ENCODE measurements at regions not wholly inside any gene's neighbourhood (a gene's known extent, or its start where the extent isn't known, plus 50 kb on each side); places are given as distances from the start of the nearest gene placed in this dataset.

DNA sequence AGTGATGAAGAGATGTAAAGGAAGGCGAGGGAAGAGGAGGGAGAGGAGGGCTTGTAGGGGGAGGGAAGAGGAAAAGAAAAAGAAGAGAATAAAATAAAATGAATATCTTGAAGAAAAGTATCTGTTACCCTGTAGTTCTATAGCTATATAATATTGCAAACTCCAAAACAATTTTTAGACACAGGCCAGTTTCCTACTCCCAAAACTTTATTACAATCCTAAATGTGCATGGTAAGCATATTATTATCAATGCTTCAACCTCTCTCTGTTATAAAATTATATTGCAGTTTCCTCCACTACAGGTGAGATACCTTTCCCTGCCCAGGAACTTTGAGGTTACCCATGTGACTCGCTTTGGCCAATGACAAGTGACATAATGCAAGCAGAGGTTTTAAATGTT lies 1351.6 kb upstream of the NRXN1 start:
- Mint-ChIP-seq H3K4me1 (no peaks in the 10 kb centered on the region), H3K9me3 (ENCODE audit: low read depth) (peaks cover 6% of the 10 kb centered on the region), H3K27ac (no peak overlapping the region), H3K4me3 (no peak overlapping the region), H3K36me3 (ENCODE audit: low read depth) (no peaks in the 10 kb centered on the region), H3K27me3 (no peaks in the 10 kb centered on the region)
- intact Hi-C loops (cut with DNase I, micrococcal nuclease) = no loop called here
- DNase-seq (no peak), ATAC-seq (no peak)
- ChIA-PET CTCF (no interaction called here), POLR2A (no interaction called here)

DNA sequence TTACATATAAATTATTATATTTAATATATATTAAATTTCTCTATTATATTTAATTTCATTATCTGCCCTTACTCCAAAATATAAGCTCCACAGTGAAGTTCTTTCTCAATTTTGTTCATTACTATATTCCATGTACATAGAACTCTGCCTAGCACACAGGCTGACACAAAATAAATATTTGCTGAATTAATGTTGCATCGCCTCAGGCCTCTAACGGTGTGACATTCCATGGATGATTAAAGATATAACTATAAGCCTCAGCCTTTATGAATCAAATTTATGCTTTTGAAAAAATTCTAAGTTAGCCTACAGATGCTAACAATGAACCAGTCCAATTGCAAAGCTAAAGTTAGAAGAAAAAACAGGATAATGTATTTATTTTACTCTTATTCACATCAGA lies 1337.2 kb upstream of the NRXN1 start:
- no peak for ATAC-seq
- Mint-ChIP-seq H3K36me3 (ENCODE audit: low read depth) (no peaks in the 10 kb centered on the region), H3K4me1 (no peaks in the 10 kb centered on the region), H3K27ac (no peak overlapping the region), H3K27me3 (no peaks in the 10 kb centered on the region), H3K9me3 (ENCODE audit: low read depth) (no peaks in the 10 kb centered on the region), H3K4me3 (no peak overlapping the region)
- intact Hi-C loops (cut with DNase I, micrococcal nuclease) = no loop called here
- ChIA-PET POLR2A (no interaction called here), CTCF (no interaction called here)
- DNase-seq = no peak

- Mint-ChIP-seq H3K9me3 (ENCODE audit: low read depth) (no peaks in the 10 kb centered on the region), H3K27ac (no peak overlapping the region), H3K27me3 (no peaks in the 10 kb centered on the region), H3K4me1 (no peaks in the 10 kb centered on the region), H3K4me3 (no peak overlapping the region), H3K36me3 (ENCODE audit: low read depth) (no peaks in the 10 kb centered on the region)
- CTCF ChIA-PET = no interaction called here
- DNase-seq = no peak
- ATAC-seq = no peak
- intact Hi-C loops (cut with DNase I, micrococcal nuclease) = no loop called here
- POLR2A ChIA-PET = no interaction called here
These were observed 1336.2 kb upstream of the NRXN1 start for GRCh38 chr2:52368141-52368540.

GRCh38 chr2:52365946-52366345 lies 1334.0 kb upstream of the NRXN1 start:
- intact Hi-C loops (cut with DNase I, micrococcal nuclease) = no loop called here

GRCh38 chr2:52356556-52356955 lies 1324.6 kb upstream of the NRXN1 start:
- Mint-ChIP-seq H3K36me3 (ENCODE audit: low read depth) (no peaks in the 10 kb centered on the region), H3K4me1 (no peaks in the 10 kb centered on the region), H3K9me3 (ENCODE audit: low read depth) (peaks cover 13% of the 10 kb centered on the region), H3K27ac (no peak overlapping the region), H3K27me3 (no peaks in the 10 kb centered on the region), H3K4me3 (no peak overlapping the region)
- CTCF ChIA-PET = no interaction called here
- DNase-seq (no peak), ATAC-seq (no peak)
- POLR2A ChIA-PET = no interaction called here
- intact Hi-C loops (cut with DNase I, micrococcal nuclease) = no loop called here

More at GRCh38 chr2:52365946-52366345, 1334.0 kb upstream of the NRXN1 start:
- ATAC-seq (no peak), DNase-seq (no peak)
- Mint-ChIP-seq H3K36me3 (ENCODE audit: low read depth) (no peaks in the 10 kb centered on the region), H3K27ac (no peak overlapping the region), H3K9me3 (ENCODE audit: low read depth) (peaks cover 2% of the 10 kb centered on the region), H3K4me1 (no peaks in the 10 kb centered on the region), H3K4me3 (no peak overlapping the region), H3K27me3 (no peaks in the 10 kb centered on the region)
- CTCF ChIA-PET = no interaction called here
- POLR2A ChIA-PET = no interaction called here

- DNase-seq = no peak
- H3K4me3 Mint-ChIP-seq = no peak overlapping the region
- H3K9me3 Mint-ChIP-seq (ENCODE audit: low read depth) = peaks cover 14% of the 10 kb centered on the region
- ChIA-PET POLR2A (no interaction called here), CTCF (interaction anchor here (0.8 kb wide), 1 partner anchor 368 kb away, joined by 3 read pairs; no protein-coding TSS in a partner anchor)
- no peaks in the 10 kb centered on the region for H3K27me3 Mint-ChIP-seq
- intact Hi-C loops (cut with DNase I, micrococcal nuclease) = no loop called here
- H3K4me1 Mint-ChIP-seq = no peaks in the 10 kb centered on the region
- no peak overlapping the region for H3K27ac Mint-ChIP-seq
- no peaks in the 10 kb centered on the region for H3K36me3 Mint-ChIP-seq (ENCODE audit: low read depth)
- ATAC-seq = no peak
These were observed 1315.4 kb upstream of the NRXN1 start for GRCh38 chr2:52347292-52347691.

- no peaks in the 10 kb centered on the region for H3K4me1 Mint-ChIP-seq
- no peak overlapping the region for H3K4me3 Mint-ChIP-seq
- H3K9me3 Mint-ChIP-seq (ENCODE audit: low read depth) = peaks cover 14% of the 10 kb centered on the region
- H3K27me3 Mint-ChIP-seq = no peaks in the 10 kb centered on the region
- ATAC-seq = no peak
- ChIA-PET POLR2A (interaction anchor here (0.7 kb wide), 1 partner anchor 22 kb away, joined by 3 read pairs; no protein-coding TSS in a partner anchor), CTCF (no interaction called here)
- no peaks in the 10 kb centered on the region for H3K36me3 Mint-ChIP-seq (ENCODE audit: low read depth)
- intact Hi-C loops (cut with DNase I, micrococcal nuclease) = no loop called here
- no peak overlapping the region for H3K27ac Mint-ChIP-seq
- DNase-seq = no peak
These were observed 1313.7 kb upstream of the NRXN1 start for GRCh38 chr2:52345676-52346075.

DNA sequence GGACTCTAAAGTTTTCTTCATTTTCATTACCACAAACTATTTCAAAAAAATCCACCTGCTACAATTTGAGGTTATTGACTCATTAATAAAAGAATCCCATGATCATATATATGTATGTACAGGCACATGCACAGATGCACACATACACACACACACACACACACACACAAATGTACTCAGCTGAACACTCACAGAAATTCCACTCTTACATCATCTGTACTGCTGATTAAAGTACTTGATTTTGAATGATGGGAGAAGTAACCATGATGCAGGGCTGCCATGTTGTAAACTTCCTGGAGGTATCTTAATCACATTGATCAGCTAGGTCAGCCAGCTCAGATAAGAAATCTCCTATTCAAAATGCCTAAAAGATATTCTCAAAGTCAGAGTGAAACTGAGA lies 1313.2 kb upstream of the NRXN1 start:
- intact Hi-C loops (cut with DNase I, micrococcal nuclease) = no loop called here
- Mint-ChIP-seq H3K27me3 (no peaks in the 10 kb centered on the region), H3K36me3 (ENCODE audit: low read depth) (no peaks in the 10 kb centered on the region), H3K9me3 (ENCODE audit: low read depth) (peaks cover 12% of the 10 kb centered on the region), H3K4me1 (no peaks in the 10 kb centered on the region), H3K4me3 (no peak overlapping the region), H3K27ac (no peak overlapping the region)
- ATAC-seq (no peak), DNase-seq (no peak)
- ChIA-PET CTCF (no interaction called here), POLR2A (interaction anchor here (0.7 kb wide), 1 partner anchor 22 kb away, joined by 3 read pairs; no protein-coding TSS in a partner anchor)

DNA sequence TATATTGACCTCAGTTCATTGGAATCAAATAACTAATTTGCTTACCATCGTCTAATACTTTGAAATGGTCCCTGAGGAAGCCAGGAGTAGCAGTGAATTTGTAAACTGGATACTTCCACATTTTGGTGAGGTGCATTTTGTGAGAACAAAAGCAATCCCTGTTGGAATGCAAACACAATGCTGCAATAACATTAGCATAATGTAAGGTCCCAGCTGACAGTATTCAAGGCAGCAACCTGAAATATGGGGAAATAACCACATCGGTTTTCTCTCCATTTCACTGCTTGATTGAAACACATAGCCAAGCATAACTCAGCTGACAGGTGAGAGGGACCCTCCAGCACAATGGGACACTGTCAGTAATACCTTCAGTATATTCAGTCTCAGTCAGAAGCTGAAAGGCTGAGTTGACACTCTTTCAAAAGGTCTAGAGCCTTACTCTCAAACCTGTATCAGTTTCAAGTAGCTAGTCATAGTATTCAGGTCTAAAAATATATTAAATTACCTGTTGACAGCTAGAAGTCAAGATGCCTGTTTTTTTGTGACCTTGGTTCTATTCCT lies 1311.9 kb upstream of the NRXN1 start:
- POLR2A ChIA-PET = no interaction called here
- H3K27me3 Mint-ChIP-seq = no peaks in the 10 kb centered on the region
- DNase-seq = no peak
- intact Hi-C loops (cut with DNase I, micrococcal nuclease) = no loop called here
- no peaks in the 10 kb centered on the region for H3K36me3 Mint-ChIP-seq (ENCODE audit: low read depth)
- H3K4me1 Mint-ChIP-seq = no peaks in the 10 kb centered on the region
- no peak overlapping the region for H3K4me3 Mint-ChIP-seq
- ATAC-seq = no peak
- H3K27ac Mint-ChIP-seq = no peak overlapping the region
- H3K9me3 Mint-ChIP-seq (ENCODE audit: low read depth) = peaks cover 3% of the 10 kb centered on the region
- CTCF ChIA-PET = no interaction called here

GRCh38 chr2:52343010-52343409 lies 1311.1 kb upstream of the NRXN1 start:
- ChIA-PET POLR2A (no interaction called here), CTCF (no interaction called here)
- ATAC-seq (no peak), DNase-seq (no peak)
- H3K4me1 Mint-ChIP-seq = no peaks in the 10 kb centered on the region
- no peak overlapping the region for H3K4me3 Mint-ChIP-seq
- peaks cover 2% of the 10 kb centered on the region for H3K9me3 Mint-ChIP-seq (ENCODE audit: low read depth)
- intact Hi-C loops (cut with DNase I, micrococcal nuclease) = no loop called here
- H3K27me3 Mint-ChIP-seq = no peaks in the 10 kb centered on the region
- no peak overlapping the region for H3K27ac Mint-ChIP-seq
- no peaks in the 10 kb centered on the region for H3K36me3 Mint-ChIP-seq (ENCODE audit: low read depth)

GRCh38 chr2:52342458-52342857 lies 1310.5 kb upstream of the NRXN1 start:
- Mint-ChIP-seq H3K27ac (no peak overlapping the region), H3K4me1 (no peaks in the 10 kb centered on the region), H3K9me3 (ENCODE audit: low read depth) (peaks cover 2% of the 10 kb centered on the region), H3K27me3 (no peaks in the 10 kb centered on the region), H3K4me3 (no peak overlapping the region), H3K36me3 (ENCODE audit: low read depth) (no peaks in the 10 kb centered on the region)
- intact Hi-C loops (cut with DNase I, micrococcal nuclease) = no loop called here
- ATAC-seq = no peak
- ChIA-PET POLR2A (no interaction called here), CTCF (no interaction called here)
- no peak for DNase-seq

DNA sequence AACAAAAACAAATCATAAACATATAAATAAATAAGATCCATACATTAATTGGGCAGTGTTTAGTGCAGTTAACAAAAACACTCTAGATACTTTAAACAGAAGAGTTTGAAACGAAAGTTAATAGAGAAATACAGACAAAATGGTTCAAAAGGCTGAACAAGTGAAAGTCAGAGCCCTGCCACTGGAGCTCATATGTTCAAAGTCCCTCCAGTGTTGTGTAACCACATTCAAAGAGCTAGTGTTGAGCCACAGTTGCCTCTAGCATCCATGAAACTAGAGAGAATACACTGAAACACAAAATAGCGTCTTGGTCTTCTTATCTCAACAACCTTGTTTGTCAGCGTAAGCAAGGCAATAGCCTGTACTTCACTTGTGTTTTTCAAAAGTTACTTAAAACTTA lies 1309.8 kb upstream of the NRXN1 start:
- Mint-ChIP-seq H3K9me3 (ENCODE audit: low read depth) (peaks cover 2% of the 10 kb centered on the region), H3K4me1 (no peaks in the 10 kb centered on the region), H3K27me3 (no peaks in the 10 kb centered on the region), H3K27ac (no peak overlapping the region), H3K36me3 (ENCODE audit: low read depth) (no peaks in the 10 kb centered on the region), H3K4me3 (no peak overlapping the region)
- no peak for DNase-seq
- intact Hi-C loops (cut with DNase I, micrococcal nuclease) = no loop called here
- no peak for ATAC-seq
- ChIA-PET CTCF (no interaction called here), POLR2A (no interaction called here)

- CTCF ChIA-PET = no interaction called here
- Mint-ChIP-seq H3K27ac (no peak overlapping the region), H3K9me3 (ENCODE audit: low read depth) (peaks cover 2% of the 10 kb centered on the region), H3K4me1 (no peaks in the 10 kb centered on the region), H3K36me3 (ENCODE audit: low read depth) (no peaks in the 10 kb centered on the region), H3K27me3 (no peaks in the 10 kb centered on the region), H3K4me3 (no peak overlapping the region)
- POLR2A ChIA-PET = no interaction called here
- intact Hi-C loops (cut with DNase I, micrococcal nuclease) = no loop called here
- no peak for ATAC-seq
- DNase-seq = no peak
These were observed 1308.2 kb upstream of the NRXN1 start for GRCh38 chr2:52340171-52340570.

All from activated CD4-positive, alpha-beta T cell treated with anti-CD3 and anti-CD28 coated beads for 36 hours (primary cell).